ENCODE measurements at regions not wholly inside any gene's neighbourhood (a gene's known extent, or its start where the extent isn't known, plus 50 kb on each side); places are given as distances from the start of the nearest gene placed in this dataset.

DNA sequence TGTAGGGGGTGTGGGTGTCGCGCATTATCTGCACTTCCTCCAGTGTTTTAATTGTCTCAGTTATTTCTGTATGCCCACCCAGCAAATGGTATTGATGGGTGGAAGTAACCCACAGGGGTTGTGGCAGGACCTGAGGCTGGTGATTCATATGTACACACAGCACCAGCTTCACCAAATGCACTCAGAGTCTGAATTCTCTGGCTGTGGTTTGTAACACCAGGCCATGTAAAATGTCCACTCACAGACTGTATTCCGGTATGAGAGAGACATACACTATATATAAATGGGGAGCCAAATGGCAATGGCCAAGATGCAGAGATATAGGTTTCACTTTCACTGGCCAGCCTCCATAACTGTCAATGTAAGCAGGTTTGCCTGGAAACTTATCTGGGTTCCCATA, 76.3 kb upstream of the FBXL4 start:
- no peak for TF ChIP-seq CTCF (IDR thresholded peaks at IDR 0.05; ENCODE audit: borderline replicate concordance, control extremely low read depth, extremely low read depth, insufficient read depth, missing control alignments)
- DNase-seq (ENCODE audit: low spot score) = no peak
- in situ Hi-C loops (cut with MboI; ENCODE audit: low sequenced_read_pairs, unreplicated experiment) = no loop called here

DNA sequence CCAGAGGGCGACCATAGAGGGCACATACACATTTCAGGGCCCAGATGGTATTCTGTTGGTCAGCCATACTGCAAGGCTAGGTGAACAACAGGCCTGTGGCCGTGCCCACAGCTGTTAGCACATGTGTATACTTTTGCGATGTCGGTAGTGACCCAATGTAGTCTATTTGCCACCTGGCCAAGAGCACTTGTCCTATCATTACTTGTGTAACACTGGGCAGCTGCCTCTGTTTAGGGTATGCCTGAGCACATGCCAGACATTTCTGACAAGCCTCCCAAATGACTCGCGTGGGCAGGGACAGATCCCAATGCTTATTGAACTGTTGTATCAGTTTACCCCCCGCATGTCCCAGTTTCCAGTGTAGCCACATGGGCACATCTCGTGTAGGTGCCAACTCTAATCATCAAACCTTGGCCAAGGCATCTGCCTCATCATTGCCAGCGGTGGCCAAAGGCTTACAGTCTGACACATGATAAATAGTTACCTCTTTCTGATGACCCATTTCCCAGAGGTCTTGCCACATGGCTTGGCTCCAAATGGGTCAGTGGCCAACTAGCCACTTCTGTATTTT, 74.4 kb upstream of the FBXL4 start:
- in situ Hi-C loops (cut with MboI; ENCODE audit: low sequenced_read_pairs, unreplicated experiment) = no loop called here
- DNase-seq (ENCODE audit: low spot score) = no peak
- no peak for TF ChIP-seq CTCF (IDR thresholded peaks at IDR 0.05; ENCODE audit: borderline replicate concordance, control extremely low read depth, extremely low read depth, insufficient read depth, missing control alignments)

GRCh38 chr6:99019381-99019780, 71.6 kb upstream of the FBXL4 start:
- in situ Hi-C loops (cut with MboI; ENCODE audit: low sequenced_read_pairs, unreplicated experiment) = no loop called here
- no peak for DNase-seq (ENCODE audit: low spot score)
- TF ChIP-seq CTCF (IDR thresholded peaks at IDR 0.05; ENCODE audit: borderline replicate concordance, control extremely low read depth, extremely low read depth, insufficient read depth, missing control alignments) = no peak

- in situ Hi-C loops (cut with MboI; ENCODE audit: low sequenced_read_pairs, unreplicated experiment) = no loop called here
- no peak for DNase-seq (ENCODE audit: low spot score)
- no peak for TF ChIP-seq CTCF (IDR thresholded peaks at IDR 0.05; ENCODE audit: borderline replicate concordance, control extremely low read depth, extremely low read depth, insufficient read depth, missing control alignments)
Observed at GRCh38 chr6:99017150-99017549, 69.4 kb upstream of the FBXL4 start.

GRCh38 chr6:99016355-99016754, 68.6 kb upstream of the FBXL4 start:
- in situ Hi-C loops (cut with MboI; ENCODE audit: low sequenced_read_pairs, unreplicated experiment) = no loop called here
- no peak for TF ChIP-seq CTCF (IDR thresholded peaks at IDR 0.05; ENCODE audit: borderline replicate concordance, control extremely low read depth, extremely low read depth, insufficient read depth, missing control alignments)
- no peak for DNase-seq (ENCODE audit: low spot score)

DNA sequence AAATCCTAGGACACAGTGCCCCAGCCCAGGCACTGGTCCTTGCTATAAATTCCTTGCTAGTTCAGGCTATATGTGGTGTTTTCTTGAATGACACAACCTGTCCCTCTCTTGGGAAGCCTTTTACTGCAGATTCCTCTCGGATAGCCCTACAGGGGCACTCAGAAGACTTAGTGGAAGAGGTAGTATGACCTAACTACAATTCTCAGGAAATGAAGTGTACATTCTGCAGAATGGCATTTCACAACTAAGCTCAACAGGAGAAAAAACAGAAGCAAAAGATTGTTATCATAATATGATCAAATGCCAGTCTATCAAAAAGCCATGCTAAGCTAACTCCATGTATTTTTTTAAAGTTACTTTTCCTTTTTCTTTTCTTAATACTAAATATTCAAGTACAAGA, 66.3 kb upstream of the FBXL4 start:
- no peak for TF ChIP-seq CTCF (IDR thresholded peaks at IDR 0.05; ENCODE audit: borderline replicate concordance, control extremely low read depth, extremely low read depth, insufficient read depth, missing control alignments)
- in situ Hi-C loops (cut with MboI; ENCODE audit: low sequenced_read_pairs, unreplicated experiment) = no loop called here
- no peak for DNase-seq (ENCODE audit: low spot score)

GRCh38 chr6:99013661-99014060, 65.9 kb upstream of the FBXL4 start:
- TF ChIP-seq CTCF (IDR thresholded peaks at IDR 0.05; ENCODE audit: borderline replicate concordance, control extremely low read depth, extremely low read depth, insufficient read depth, missing control alignments) = no peak
- DNase-seq (ENCODE audit: low spot score) = no peak
- in situ Hi-C loops (cut with MboI; ENCODE audit: low sequenced_read_pairs, unreplicated experiment) = no loop called here
